GM12892 (cell line): ENCODE measurements at regions not wholly inside any gene's neighbourhood (a gene's known extent, or its start where the extent isn't known, plus 50 kb on each side); places are given as distances from the start of the nearest gene placed in this dataset.

ENCODE experiments used
- POLR2A ChIP-seq: IDR thresholded peaks from 2 replicates; pipeline ENCODE4 v1.6.1; 2011; ENCODE audit warnings: low read depth, low read length, control low read depth
- POLR2AphosphoS5 ChIP-seq: IDR thresholded peaks from 2 replicates; pipeline ENCODE4 v1.6.1; 2011; ENCODE audit warnings: low read depth, low read length, control low read depth

DNA sequence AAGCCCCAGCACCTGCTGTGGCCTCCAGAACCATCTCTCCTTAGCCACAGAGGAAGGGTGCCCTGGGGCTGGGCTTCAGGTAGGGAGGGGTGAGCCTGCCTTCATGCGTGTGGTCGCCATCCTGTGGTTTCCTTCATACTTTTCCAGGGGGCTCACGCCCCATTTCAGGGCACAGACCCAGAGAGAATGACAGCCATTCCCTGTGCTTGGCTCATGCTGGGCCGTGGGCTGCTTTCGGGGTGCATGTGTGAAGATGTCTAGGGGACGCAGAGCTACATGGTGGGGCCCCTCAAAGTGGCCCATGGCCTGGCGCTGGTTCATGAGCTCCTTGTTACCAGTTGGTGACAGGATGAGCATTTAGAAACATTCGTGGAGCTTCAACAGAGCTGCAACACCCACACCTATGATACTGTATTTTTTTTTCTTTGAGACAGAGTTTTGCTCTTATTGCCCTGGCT lies 190.3 kb upstream of the SLC24A3 start:
- TF ChIP-seq POLR2A: no peak
- TF ChIP-seq POLR2AphosphoS5: no peak
